ENCODE measurements at regions not wholly inside any gene's neighbourhood (a gene's known extent, or its start where the extent isn't known, plus 50 kb on each side); places are given as distances from the start of the nearest gene placed in this dataset.

DNA sequence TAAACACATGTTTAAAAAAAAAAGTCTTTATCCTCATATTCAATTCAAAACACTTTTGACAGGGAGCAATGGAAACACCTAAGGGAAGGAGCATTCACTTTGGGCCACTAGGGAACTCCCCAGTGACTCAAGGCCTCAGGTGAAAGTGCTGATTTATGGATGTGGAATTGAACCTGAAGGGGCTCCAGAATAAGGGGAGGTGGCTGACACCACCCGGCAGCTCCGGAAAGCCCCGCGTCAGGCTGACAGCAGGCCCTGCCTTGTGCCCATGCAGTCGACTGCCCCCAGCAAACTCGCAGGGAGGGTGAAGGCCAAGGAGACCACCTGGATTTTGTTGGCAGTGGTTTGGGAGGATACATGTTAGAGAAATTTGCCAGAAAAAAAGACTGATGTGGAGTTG is 275.3 kb upstream of the NCKAP5 start:
- ChIA-PET POLR2A (ENCODE audit: partially characterized antibody) (no interaction called here), CTCF (ENCODE audit: partially characterized antibody) (interaction anchor here (0.6 to 4.6 kb wide), 32 partner anchors 10 to 614 kb away, joined by 3 to 38 read pairs (median 4); partner anchors contain the start of gene NCKAP5)
- no peak overlapping the region for H3K23ac ChIP-seq (ENCODE audit: insufficient read length)
- H4K20me1 ChIP-seq (replicated peaks in 1 of 2; ENCODE audit: control insufficient read depth in 1 of 2, insufficient read depth in 2 of 2, low read length in 2 of 2): no peaks in the 10 kb centered on the region
- DNase-seq (ENCODE audit: low read depth in 1 of 2, low spot score in 2 of 2) (no peak), FAIRE-seq (no peak)
- no peak overlapping the region for H3K14ac ChIP-seq (ENCODE audit: insufficient read length)
- no peak overlapping the region for H4K91ac ChIP-seq (replicated peaks; ENCODE audit: insufficient read length, low read length)
- H3K27ac ChIP-seq (ENCODE audit: low read depth, low read length): no peak overlapping the region
- H4K5ac ChIP-seq (ENCODE audit: insufficient read length, low read depth, low read length): no peak overlapping the region
- no peak overlapping the region for H3K9ac ChIP-seq (replicated peaks in 1 of 4; ENCODE audit: extremely low read depth in 1 of 4, low read depth in 3 of 4, low read length in 3 of 4)
- no peak overlapping the region for H2AFZ ChIP-seq (ENCODE audit: low read length)
- no peak overlapping the region for H2BK5ac ChIP-seq (ENCODE audit: low read depth, low read length)
- no peaks in the 10 kb centered on the region for H3K23me2 ChIP-seq (ENCODE audit: low read depth, low read length)
- H3K18ac ChIP-seq (ENCODE audit: extremely low read depth, low read length): no peak overlapping the region
- H3K79me1 ChIP-seq (ENCODE audit: low read depth, low read length): no peaks in the 10 kb centered on the region
- no peaks in the 10 kb centered on the region for H3K9me3 ChIP-seq (ENCODE audit: insufficient read depth in 2 of 2, low read depth in 1 of 2, low read length in 1 of 2)
- H2BK12ac ChIP-seq (ENCODE audit: low read depth, low read length): no peak overlapping the region
- no peaks in the 10 kb centered on the region for H3K4me1 ChIP-seq (replicated peaks in 1 of 4; ENCODE audit: control insufficient read depth in 3 of 4, insufficient read depth in 4 of 4, low read length in 3 of 4)
- no peak overlapping the region for H3K4me3 ChIP-seq (ENCODE audit: extremely low read depth in 1 of 4, insufficient read depth in 2 of 4, low read depth in 3 of 4, low read length in 4 of 4)
- H3K56ac ChIP-seq (replicated peaks; ENCODE audit: insufficient read length, low read depth, low read length): no peak overlapping the region
- no peak overlapping the region for H4K8ac ChIP-seq (ENCODE audit: extremely low read depth, insufficient read depth, low read length)
- 91% methylated on average over 6 of the region's 6 CpGs; no CpG with 5 or more reads in 1 of the 2 experiments for WGBS, 2 experiments (ENCODE audit: extremely low coverage in 1 of 2, insufficient coverage in 1 of 2, insufficient read length in 1 of 2, insufficient replicate concordance in 2 of 2, low coverage in 1 of 2, low lambda C conversion rate in 2 of 2, missing lambda C conversion rate in 1 of 2)
- H3K36me3 ChIP-seq (ENCODE audit: control insufficient read depth in 2 of 4, insufficient read depth in 4 of 4, low read length in 3 of 4): no peaks in the 10 kb centered on the region
- no peaks in the 10 kb centered on the region; a peak in 1 of 7 replicates for H3K27me3 ChIP-seq (replicated peaks in 1 of 4; ENCODE audit: control insufficient read depth in 3 of 4, extremely low read depth in 1 of 4, insufficient read depth in 3 of 4, low read length in 3 of 4)
- H2BK20ac ChIP-seq (ENCODE audit: low read length): no peak overlapping the region
- H2BK15ac ChIP-seq (ENCODE audit: low read length): no peak overlapping the region
- H3K4me2 ChIP-seq (ENCODE audit: insufficient read depth in 1 of 2, low read depth in 2 of 2, low read length in 2 of 2): no peak overlapping the region
- no peak overlapping the region for H2BK120ac ChIP-seq (replicated peaks; ENCODE audit: low read depth, low read length)
- H3K4ac ChIP-seq (replicated peaks; ENCODE audit: insufficient read length, low read depth, low read length): no peak overlapping the region
- H2AK5ac ChIP-seq (ENCODE audit: low read depth, low read length): no peak overlapping the region
- no peaks in the 10 kb centered on the region for H3K79me2 ChIP-seq (ENCODE audit: control insufficient read depth in 1 of 2, insufficient read depth in 2 of 2, low read length in 2 of 2)
- no peak for TF ChIP-seq TEAD4 (IDR thresholded peaks at IDR 0.05; ENCODE audit: low read depth, low read length)
- TF ChIP-seq POLR2A (IDR thresholded peaks at IDR 0.05; ENCODE audit: control extremely low read depth in 1 of 2, low read depth in 2 of 2, low read length in 2 of 2): no peak
- no peak for TF ChIP-seq GTF2F1 (IDR thresholded peaks at IDR 0.05; ENCODE audit: borderline replicate concordance, low read depth, low read length)
- no peak for TF ChIP-seq SIX5 (IDR thresholded peaks at IDR 0.05; ENCODE audit: low read depth, low read length)
- TF ChIP-seq BACH1 (IDR thresholded peaks at IDR 0.05; ENCODE audit: low read length): no peak
- TF ChIP-seq EP300 (IDR thresholded peaks at IDR 0.05; ENCODE audit: borderline replicate concordance in 1 of 2, low read depth in 2 of 2, low read length in 2 of 2): no peak

Measured in H1 (cell line).